ENCODE measurements at regions not wholly inside any gene's neighbourhood (a gene's known extent, or its start where the extent isn't known, plus 50 kb on each side); places are given as distances from the start of the nearest gene placed in this dataset.

GRCh38 chr2:204454672-204455380, 90.4 kb upstream of the PARD3B start:
- DNase-seq (ENCODE audit: extremely low read depth, low read depth, low spot score), result no peak

- no peak for DNase-seq (ENCODE audit: extremely low read depth, low read depth, low spot score)
Measured at GRCh38 chr2:204468746-204469429, 76.4 kb upstream of the PARD3B start.

GRCh38 chr2:204470178-204470620, 75.1 kb upstream of the PARD3B start:
- DNase-seq (ENCODE audit: extremely low read depth, low read depth, low spot score), result no peak

- DNase-seq (ENCODE audit: extremely low read depth, low read depth, low spot score), result no peak
Measured at GRCh38 chr2:204470621-204471196, 74.6 kb upstream of the PARD3B start.

- DNase-seq (ENCODE audit: extremely low read depth, low read depth, low spot score), result no peak
Measured at GRCh38 chr2:204472375-204472774, 72.9 kb upstream of the PARD3B start.

GRCh38 chr2:204473224-204473623, 72.1 kb upstream of the PARD3B start:
- no peak for DNase-seq (ENCODE audit: extremely low read depth, low read depth, low spot score)

- DNase-seq (ENCODE audit: extremely low read depth, low read depth, low spot score), result no peak
Measured at GRCh38 chr2:204475399-204475798, 69.9 kb upstream of the PARD3B start.

- DNase-seq (ENCODE audit: extremely low read depth, low read depth, low spot score), result no peak
Measured at GRCh38 chr2:204477358-204477950, 67.8 kb upstream of the PARD3B start.

GRCh38 chr2:204479557-204479956, 65.7 kb upstream of the PARD3B start:
- DNase-seq (ENCODE audit: extremely low read depth, low read depth, low spot score), result no peak

- DNase-seq (ENCODE audit: extremely low read depth, low read depth, low spot score), result no peak
Measured at GRCh38 chr2:204480676-204481075, 64.6 kb upstream of the PARD3B start.

GRCh38 chr2:204483608-204484081, 61.6 kb upstream of the PARD3B start:
- no peak for DNase-seq (ENCODE audit: extremely low read depth, low read depth, low spot score)

GRCh38 chr2:204486321-204486720, 59.0 kb upstream of the PARD3B start:
- no peak for DNase-seq (ENCODE audit: extremely low read depth, low read depth, low spot score)

GRCh38 chr2:204486805-204487204, 58.5 kb upstream of the PARD3B start:
- no peak for DNase-seq (ENCODE audit: extremely low read depth, low read depth, low spot score)

- no peak for DNase-seq (ENCODE audit: extremely low read depth, low read depth, low spot score)
Measured at GRCh38 chr2:204487447-204488229, 57.6 kb upstream of the PARD3B start.

GRCh38 chr2:204491528-204491927, 53.7 kb upstream of the PARD3B start:
- DNase-seq (ENCODE audit: extremely low read depth, low read depth, low spot score), result peak; percentile 51

- DNase-seq (ENCODE audit: extremely low read depth, low read depth, low spot score), result no peak
Measured at GRCh38 chr2:204492417-204492816, 52.9 kb upstream of the PARD3B start.

- no peak for DNase-seq (ENCODE audit: extremely low read depth, low read depth, low spot score)
Measured at GRCh38 chr2:204494681-204495080, 50.6 kb upstream of the PARD3B start.

- DNase-seq (ENCODE audit: extremely low read depth, low read depth, low spot score), result no peak
Measured at GRCh38 chr2:204495381-204495780, 49.9 kb upstream of the PARD3B start.
